ENCODE measurements at regions not wholly inside any gene's neighbourhood (a gene's known extent, or its start where the extent isn't known, plus 50 kb on each side); places are given as distances from the start of the nearest gene placed in this dataset.

DNA sequence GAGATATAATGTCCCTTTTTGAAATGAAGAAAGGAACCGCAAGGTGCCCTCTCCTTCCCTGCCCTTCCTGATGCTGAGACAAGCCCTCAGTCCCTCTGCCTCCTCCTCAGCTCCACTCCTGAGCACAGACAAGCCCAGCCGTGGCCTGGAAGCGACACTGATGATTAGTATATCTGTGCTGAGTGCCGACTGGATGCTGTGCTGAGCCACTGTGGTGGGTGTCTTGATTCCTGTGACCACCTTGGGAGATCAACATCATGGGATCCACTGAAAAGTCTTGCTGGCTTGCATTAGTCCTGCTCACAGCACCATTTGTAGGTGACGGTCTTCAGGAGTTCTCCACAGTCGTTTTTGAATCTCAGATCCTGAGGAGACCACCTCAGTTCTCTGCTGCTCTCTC, 59.5 kb upstream of the HGFAC start:
- CTCF ChIA-PET: no interaction called here
- POLR2A ChIA-PET: no interaction called here
- intact Hi-C loops (cut with micrococcal nuclease; ENCODE audit: unreplicated experiment): no loop called here
- Mint-ChIP-seq H3K27ac (ENCODE audit: unreplicated experiment) (no peak overlapping the region), H3K4me1 (ENCODE audit: low read depth, unreplicated experiment) (peaks cover 5% of the 10 kb centered on the region), H3K36me3 (ENCODE audit: insufficient read depth, unreplicated experiment) (peaks cover 5% of the 10 kb centered on the region), H3K4me3 (ENCODE audit: unreplicated experiment) (no peak overlapping the region), H3K9me3 (ENCODE audit: unreplicated experiment) (peaks cover 8% of the 10 kb centered on the region), H3K27me3 (ENCODE audit: insufficient read depth, unreplicated experiment) (no peaks in the 10 kb centered on the region)
- no peak for DNase-seq
- Histone ChIP-seq H3K36me3 (ENCODE audit: control insufficient read depth, insufficient read depth, low read length) (no peaks in the 10 kb centered on the region), H3K9me3 (peaks cover 15% of the 10 kb centered on the region; the same call in 1 of the 2 replicates), H3K4me1 (no peaks in the 10 kb centered on the region), H3K27me3 (replicated peaks; ENCODE audit: control insufficient read depth, insufficient read depth, low read length) (no peaks in the 10 kb centered on the region), H3K4me3 (ENCODE audit: low read depth, low read length) (no peak overlapping the region)
- no TSS peak for BruUV-seq (replicated peaks)
- TF ChIP-seq, protein P1, sequence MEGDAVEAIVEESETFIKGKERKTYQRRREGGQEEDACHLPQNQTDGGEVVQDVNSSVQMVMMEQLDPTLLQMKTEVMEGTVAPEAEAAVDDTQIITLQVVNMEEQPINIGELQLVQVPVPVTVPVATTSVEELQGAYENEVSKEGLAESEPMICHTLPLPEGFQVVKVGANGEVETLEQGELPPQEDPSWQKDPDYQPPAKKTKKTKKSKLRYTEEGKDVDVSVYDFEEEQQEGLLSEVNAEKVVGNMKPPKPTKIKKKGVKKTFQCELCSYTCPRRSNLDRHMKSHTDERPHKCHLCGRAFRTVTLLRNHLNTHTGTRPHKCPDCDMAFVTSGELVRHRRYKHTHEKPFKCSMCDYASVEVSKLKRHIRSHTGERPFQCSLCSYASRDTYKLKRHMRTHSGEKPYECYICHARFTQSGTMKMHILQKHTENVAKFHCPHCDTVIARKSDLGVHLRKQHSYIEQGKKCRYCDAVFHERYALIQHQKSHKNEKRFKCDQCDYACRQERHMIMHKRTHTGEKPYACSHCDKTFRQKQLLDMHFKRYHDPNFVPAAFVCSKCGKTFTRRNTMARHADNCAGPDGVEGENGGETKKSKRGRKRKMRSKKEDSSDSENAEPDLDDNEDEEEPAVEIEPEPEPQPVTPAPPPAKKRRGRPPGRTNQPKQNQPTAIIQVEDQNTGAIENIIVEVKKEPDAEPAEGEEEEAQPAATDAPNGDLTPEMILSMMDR (IDR thresholded peaks at IDR 0.05; ENCODE audit: insufficient read depth in 1 of 2, low read depth in 1 of 2, low read length in 1 of 2, severe bottlenecking in 1 of 2, unreplicated experiment in 1 of 2): no peak

DNA sequence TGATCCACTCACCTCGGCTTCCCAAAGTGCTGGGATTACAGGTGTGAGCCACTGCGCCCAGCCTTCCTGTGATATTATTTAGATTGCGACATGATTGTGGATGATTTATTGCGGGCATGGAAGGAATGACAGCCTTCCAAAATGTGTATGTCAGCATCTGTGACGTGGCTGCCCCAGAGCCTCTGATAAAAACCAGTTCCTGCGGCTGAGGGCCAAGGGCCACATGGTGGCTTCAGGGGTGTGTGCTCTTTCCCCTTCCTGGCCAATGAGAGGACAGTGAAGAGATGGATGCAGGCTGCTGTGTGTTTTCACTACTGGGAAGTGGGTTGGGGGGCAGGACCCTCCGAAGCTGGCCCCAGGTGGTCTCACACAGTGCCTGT, 57.4 kb upstream of the HGFAC start:
- no peaks in the 10 kb centered on the region for H3K36me3 Mint-ChIP-seq (ENCODE audit: insufficient read depth, unreplicated experiment)
- H3K27ac Mint-ChIP-seq (ENCODE audit: unreplicated experiment): no peak overlapping the region
- CTCF ChIA-PET: no interaction called here
- no TSS peak for BruUV-seq (replicated peaks)
- Histone ChIP-seq H3K4me1 (no peaks in the 10 kb centered on the region), H3K27me3 (replicated peaks; ENCODE audit: control insufficient read depth, insufficient read depth, low read length) (no peaks in the 10 kb centered on the region), H3K9me3 (peaks cover 7% of the 10 kb centered on the region; the same call in 1 of the 2 replicates), H3K36me3 (ENCODE audit: control insufficient read depth, insufficient read depth, low read length) (no peaks in the 10 kb centered on the region), H3K4me3 (ENCODE audit: low read depth, low read length) (no peak overlapping the region)
- no peak for DNase-seq
- H3K9me3 Mint-ChIP-seq (ENCODE audit: unreplicated experiment): peaks cover 8% of the 10 kb centered on the region
- no peaks in the 10 kb centered on the region for H3K27me3 Mint-ChIP-seq (ENCODE audit: insufficient read depth, unreplicated experiment)
- no peak overlapping the region for H3K4me3 Mint-ChIP-seq (ENCODE audit: unreplicated experiment)
- peaks cover 5% of the 10 kb centered on the region for H3K4me1 Mint-ChIP-seq (ENCODE audit: low read depth, unreplicated experiment)
- TF ChIP-seq, protein P1 (IDR thresholded peaks at IDR 0.05; ENCODE audit: insufficient read depth in 1 of 2, low read depth in 1 of 2, low read length in 1 of 2, severe bottlenecking in 1 of 2, unreplicated experiment in 1 of 2): no peak
- POLR2A ChIA-PET: no interaction called here
- intact Hi-C loops (cut with micrococcal nuclease; ENCODE audit: unreplicated experiment): no loop called here

DNA sequence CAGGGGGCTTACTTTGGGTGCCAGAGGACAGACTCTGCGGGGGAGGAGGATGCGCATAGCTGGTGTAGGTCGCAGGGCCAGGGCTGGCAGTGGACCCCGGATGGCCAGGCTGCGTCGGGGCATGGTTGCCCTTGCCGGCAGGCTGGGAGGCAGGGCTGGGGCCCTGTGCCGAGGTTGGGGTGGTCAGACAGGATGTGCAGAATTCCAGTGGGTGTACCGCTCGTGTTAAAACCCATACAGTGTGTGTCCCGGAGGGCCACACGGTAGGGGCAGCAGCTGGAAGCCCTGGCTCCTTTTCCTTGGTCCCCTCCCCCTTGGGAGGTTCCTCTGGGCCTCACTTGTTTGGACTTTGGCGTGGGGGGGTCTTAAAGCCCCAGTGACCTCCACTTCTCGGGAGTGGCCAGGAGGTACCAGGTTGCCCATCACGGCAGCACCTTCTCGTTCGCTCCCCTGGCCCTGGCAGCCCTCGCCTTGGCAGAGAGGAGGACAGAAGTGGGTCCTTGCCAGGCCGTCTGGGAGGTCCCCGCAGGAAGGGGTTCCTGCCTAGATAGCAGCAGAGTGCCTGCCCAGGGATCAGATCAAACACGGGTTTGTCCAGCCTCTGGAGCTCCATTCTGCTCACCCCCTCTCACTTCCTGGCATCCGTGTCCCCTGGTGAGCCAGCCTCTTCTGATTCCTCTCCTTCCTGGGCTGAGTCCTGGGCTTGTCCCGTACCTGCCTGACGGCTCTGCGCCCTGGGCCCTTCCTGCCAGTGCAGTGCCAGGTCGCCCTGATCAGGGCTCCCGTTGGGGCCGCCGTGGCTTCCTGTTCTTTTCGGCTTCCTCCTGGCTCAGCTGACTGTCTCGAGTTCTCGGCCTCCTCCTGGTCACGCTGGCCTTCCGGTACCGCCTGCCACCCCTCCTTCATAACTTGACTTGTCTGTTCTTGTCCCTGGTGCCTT, 56.7 kb upstream of the HGFAC start:
- H3K27ac Mint-ChIP-seq (ENCODE audit: unreplicated experiment): no peak overlapping the region
- POLR2A ChIA-PET: no interaction called here

More for the DNA sequence above, 56.7 kb upstream of the HGFAC start:
- DNase-seq: no peak
- Histone ChIP-seq H3K9me3 (peaks cover 3% of the 10 kb centered on the region; the same call in 1 of the 2 replicates), H3K36me3 (ENCODE audit: control insufficient read depth, insufficient read depth, low read length) (no peaks in the 10 kb centered on the region), H3K4me1 (no peaks in the 10 kb centered on the region), H3K4me3 (ENCODE audit: low read depth, low read length) (no peak overlapping the region), H3K27me3 (replicated peaks; ENCODE audit: control insufficient read depth, insufficient read depth, low read length) (no peaks in the 10 kb centered on the region)
- H3K9me3 Mint-ChIP-seq (ENCODE audit: unreplicated experiment): peaks cover 8% of the 10 kb centered on the region
- no peaks in the 10 kb centered on the region for H3K27me3 Mint-ChIP-seq (ENCODE audit: insufficient read depth, unreplicated experiment)
- CTCF ChIA-PET: no interaction called here
- BruUV-seq (replicated peaks): no TSS peak
- intact Hi-C loops (cut with micrococcal nuclease; ENCODE audit: unreplicated experiment): no loop called here
- no peak overlapping the region for H3K4me3 Mint-ChIP-seq (ENCODE audit: unreplicated experiment)
- peaks cover 5% of the 10 kb centered on the region for H3K4me1 Mint-ChIP-seq (ENCODE audit: low read depth, unreplicated experiment)
- TF ChIP-seq, protein P1 (IDR thresholded peaks at IDR 0.05; ENCODE audit: insufficient read depth in 1 of 2, low read depth in 1 of 2, low read length in 1 of 2, severe bottlenecking in 1 of 2, unreplicated experiment in 1 of 2): no peak
- no peaks in the 10 kb centered on the region for H3K36me3 Mint-ChIP-seq (ENCODE audit: insufficient read depth, unreplicated experiment)
